SW480 (cell line): ENCODE measurements at regions not wholly inside any gene's neighbourhood (a gene's known extent, or its start where the extent isn't known, plus 50 kb on each side); places are given as distances from the start of the nearest gene placed in this dataset.
"Not testable (repeated sequence)": the region's sequence is repeated elsewhere in the genome, so short reads cannot be mapped to it uniquely, and the experiment has no call there.

Experiments
- DNase-seq: peaks from one replicate; pipeline ENCODE4 v3.0.0-alpha.2; 2016; ENCODE audit warnings: low spot score

DNA sequence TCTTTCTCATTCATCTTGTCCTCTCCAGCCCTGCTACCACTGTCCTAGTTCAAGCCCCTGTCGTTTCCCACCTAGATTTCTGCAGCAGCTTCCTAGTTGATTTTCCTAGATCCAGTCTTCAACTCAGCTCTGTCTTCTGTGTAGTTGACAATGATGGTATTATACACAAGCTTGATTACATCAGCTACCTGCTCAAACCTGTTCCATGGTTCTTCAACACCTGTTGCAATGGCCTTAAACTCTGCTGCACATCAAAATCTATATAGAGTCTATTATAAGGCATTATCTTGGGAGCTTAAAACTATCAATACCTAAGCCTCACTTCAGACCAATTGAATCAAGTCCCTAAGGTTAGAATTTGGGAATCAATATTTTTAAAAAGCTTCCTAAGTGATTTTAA, 71.7 kb upstream of the PELI2 start:
- no peak for DNase-seq

DNA sequence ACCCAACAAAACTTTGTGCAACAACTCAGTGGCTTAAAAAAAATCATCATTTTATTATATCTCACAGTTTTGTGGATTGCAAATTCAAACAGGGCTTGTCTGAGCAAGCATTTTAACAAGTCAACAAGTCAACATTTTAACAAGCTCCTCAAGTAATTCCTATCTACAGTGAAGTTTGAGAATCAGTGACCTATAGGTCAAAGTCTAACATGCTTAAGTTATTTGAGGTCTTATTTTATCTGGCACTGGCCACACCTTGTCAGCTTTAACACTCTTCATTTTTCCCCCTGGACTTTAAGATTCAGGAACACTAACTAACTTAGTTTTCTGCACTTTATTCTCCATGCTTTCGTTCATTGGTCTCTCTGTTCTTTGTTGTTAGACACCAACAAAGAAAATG, 71.2 kb upstream of the PELI2 start:
- DNase-seq = no peak

DNA sequence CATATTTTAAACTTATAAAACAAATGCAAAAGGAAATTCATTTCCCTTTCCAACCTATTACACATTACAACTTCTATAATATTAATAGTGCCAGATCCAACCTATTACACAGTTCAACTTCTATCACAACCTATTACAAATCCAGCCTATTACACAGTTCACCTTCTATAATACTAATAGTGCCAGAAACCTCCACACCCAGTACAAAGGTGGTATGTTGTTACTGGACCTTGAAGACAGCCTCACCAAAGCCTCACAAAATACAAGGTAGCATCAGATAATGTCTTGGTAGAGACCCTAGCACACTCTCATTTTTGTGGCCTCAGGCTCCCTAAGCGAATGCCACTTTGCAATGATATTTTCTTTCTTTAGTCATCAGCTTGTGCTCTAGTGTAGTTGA, 68.7 kb upstream of the PELI2 start:
- DNase-seq = no peak

DNA sequence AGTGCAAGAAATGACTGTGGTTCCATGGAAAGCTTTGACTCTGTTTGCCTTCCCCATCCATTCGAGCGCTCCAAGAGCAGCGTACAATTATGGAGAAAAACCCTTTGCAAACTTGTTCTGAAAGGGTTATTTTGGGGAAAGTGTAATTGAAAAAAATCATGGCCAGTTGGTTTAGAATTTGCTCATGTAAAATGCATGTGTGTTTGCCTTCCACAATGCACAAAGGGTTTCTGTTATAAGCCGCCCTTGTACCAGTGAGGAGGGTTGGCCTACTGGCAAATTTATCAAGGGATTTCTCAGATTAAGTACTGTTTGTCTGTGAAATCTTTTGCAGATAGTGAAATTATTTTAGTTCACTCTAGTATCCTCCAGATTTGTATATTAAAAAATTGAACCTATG, 62.7 kb upstream of the PELI2 start:
- DNase-seq = no peak

DNA sequence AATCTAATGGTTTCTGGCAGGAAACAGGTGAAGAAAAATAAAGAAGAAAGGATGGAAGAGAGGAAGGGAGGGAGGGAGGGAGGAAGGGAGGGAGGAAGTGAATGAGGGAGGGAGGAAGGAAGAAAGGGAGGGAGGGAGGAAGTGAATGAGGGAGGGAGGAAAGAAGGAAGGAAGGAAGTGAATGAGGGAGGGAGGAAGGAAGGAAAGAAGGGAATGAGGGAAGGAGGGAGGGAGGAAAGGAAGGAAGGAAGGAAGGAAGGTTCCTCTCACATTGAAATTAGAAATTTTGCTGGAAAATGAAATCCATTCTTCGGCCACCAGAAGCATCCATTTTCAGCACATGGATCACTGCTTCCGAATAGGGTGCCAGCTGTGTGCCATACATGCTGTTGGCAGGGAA, 62.2 kb upstream of the PELI2 start:
- DNase-seq = no peak

DNA sequence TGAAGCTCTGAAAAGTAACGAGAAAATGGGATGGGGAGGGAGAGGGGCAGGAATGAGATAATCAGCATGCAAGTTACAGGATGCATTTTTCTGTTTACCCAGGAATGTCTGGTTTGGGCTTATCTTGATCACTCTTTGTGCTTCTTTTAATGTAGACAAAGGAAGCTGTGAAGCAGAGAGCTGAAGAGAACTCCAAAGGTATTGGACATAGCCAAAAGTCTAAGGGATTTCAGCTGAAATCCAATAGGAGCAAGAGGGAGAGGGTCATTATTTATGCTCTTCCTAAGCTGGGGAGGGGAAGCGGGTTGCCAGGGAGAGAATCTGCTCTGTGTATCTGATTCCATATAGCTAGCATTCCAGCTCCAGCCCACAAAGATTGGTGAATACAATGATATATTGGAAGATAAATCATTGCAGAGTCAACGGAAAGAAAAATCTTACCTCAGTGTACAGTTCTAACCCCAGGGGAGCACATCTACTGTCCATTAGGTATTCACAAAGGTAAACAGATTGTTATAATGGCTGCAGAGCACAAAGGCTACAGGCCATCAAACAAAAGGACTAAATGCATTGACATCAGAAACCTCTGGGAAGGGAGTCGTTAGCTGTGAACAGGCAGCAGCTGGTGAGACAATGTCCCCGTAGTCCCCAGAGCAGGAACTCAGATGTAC, 61.0 kb upstream of the PELI2 start:
- DNase-seq = no peak

DNA sequence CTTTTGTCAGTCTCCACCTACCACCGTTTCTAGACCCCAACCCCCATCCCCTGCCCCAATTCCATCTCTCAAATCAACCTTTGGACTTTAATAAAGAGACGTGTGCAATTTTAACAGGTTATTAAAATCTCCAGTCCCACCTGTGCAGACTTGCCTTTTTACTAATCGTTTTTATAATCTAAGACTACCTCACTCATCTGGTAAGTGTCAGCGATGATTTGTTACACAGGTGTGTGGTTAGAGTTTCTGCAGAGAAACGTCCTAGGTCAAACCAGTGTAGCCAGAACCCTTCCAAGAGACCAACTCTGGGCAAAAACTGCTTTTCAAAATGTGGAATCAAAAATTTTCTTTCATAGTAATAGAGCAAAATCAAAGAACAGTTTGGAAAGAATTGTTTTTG, 60.4 kb upstream of the PELI2 start:
- no peak for DNase-seq

DNA sequence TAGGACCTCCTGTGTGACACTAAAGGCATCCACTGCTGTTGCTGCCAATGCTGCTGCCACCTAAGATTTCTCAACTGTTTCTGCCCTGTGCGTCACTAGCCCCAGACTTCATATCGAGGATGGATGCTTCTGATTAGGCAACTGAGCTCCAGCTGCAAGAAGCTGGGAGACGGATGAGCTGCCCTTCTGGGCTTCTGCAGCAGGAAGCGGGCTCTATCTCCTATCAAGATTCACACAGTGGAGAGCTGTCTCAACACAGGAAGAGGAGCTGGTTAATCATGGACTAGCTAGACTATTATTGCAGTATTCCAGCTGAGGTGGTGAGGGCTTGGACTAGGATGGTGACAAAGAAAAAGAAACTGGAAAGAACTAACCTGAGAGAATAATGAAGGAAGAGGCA, 59.2 kb upstream of the PELI2 start:
- no peak for DNase-seq

DNA sequence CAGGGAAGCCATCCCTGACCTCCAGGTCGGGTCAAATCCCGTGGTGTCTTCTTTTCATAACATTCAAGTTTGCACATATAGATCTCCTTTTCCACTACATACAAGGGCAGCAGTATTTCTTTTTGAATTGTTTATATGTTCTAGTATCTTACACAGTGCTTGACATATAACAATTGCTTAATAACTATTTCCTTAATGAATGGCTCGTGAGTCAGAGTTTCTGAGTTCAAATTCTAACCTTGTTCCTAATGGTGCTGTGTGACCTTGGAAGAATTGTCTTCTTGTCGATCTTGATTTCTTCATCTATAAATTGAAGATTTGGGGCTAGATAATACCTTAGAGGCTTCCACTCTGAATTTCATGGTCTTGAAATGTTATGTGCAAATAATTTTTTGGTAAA, 57.2 kb upstream of the PELI2 start:
- no peak for DNase-seq

DNA sequence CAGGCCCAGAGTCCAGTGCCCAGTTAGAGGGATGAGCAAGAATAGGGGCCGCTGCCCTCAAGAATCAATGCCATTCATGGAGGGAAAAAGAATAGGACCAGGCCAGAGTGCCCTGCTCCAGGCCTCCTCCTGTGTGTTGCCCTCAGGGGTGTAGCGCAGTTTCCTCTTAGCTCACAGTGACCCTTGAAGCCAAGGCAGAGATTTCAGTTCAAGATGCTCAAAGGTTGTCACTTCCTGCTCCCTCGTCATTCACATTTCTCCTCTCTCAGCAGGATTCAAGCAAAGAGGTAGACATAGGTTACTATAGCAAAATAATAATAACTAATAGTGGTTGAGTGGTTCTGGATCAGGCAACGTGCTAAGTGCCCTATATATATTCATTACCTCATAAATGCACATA, 55.1 kb upstream of the PELI2 start:
- no peak for DNase-seq

DNA sequence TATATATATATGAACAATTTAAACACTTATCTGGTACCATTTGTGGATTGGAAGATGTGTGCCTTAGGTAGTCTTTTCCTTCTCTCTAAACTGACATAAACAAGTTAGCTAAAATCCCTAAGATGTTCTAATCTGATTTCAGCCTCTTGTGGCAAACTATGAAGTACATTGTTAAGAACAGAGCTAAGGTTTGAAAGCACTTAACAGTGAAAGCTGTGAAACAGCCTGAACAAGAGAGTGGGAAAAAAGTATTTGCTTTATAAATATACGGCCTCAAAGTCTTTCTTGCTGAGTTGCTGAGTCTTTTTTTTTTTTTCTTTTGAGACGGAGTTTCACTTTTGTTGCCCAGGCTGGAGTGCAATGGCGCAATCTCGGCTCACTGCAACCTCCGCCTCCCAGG, 53.7 kb upstream of the PELI2 start:
- no peak for DNase-seq

DNA sequence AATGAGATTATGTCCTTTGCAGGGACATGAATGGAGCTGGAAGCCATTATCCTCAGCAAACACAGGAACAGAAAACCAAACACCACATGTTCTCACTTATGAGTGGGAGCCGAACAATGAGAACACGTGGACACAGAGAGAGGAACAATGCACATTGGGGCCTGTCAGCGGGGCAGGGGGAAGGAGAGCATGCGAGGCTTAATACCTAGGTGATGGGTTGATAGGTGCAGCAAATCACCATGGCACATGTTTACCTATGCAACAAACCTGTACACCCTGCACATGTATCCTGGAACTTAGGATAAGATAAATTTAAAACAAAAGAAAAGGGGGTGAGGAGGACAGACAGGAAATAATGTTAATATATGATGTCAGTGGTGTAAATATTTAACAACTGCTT, 53.0 kb upstream of the PELI2 start:
- not testable (repeated sequence) for DNase-seq

DNA sequence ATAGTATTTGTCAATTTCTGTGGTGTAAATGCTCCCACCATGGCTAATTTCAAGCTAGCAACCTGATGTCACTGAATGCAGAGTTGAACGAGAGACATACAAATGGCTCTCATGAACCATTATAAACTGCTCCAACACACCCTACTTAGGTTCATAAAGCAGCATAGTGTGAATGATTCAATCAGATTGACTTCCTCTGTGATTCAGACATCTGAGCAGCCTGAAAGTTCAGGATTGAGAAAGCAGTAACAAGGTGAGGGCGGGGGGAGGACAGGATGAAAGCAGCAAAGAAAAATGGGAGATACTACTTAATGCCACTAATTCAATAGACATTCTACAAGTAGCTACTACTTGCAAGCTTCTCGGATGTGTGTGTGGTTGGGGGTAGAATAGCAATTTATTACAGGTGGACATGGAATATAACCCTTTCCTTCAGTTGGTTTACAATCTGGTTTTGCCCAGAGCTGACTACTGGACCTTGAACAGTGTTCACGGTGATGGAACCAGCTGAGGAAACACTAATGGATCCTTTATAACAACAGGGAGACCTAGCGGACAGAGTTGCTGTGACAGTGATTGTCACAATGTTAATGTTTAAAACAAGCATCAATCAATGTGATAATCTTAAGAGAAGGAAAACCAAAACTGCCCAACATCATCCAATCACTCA, 52.5 kb upstream of the PELI2 start:
- no peak for DNase-seq
